Right lobe of liver (tissue), 6 donors: ENCODE measurements at regions not wholly inside any gene's neighbourhood (a gene's known extent, or its start where the extent isn't known, plus 50 kb on each side); places are given as distances from the start of the nearest gene placed in this dataset.

Experiments used
- ATAC-seq, 4 donors: fragments of 200-7000 bp; cut with Tn5 transposase; one replicate each; pipeline ENCODE4 v1.9.1; 2020; ENCODE audit warnings: mild to moderate bottlenecking in 4 of 4, moderate library complexity in 4 of 4
- DNase-seq, 3 donors: peaks; one replicate each; pipeline ENCODE4 v3.0.0-alpha.2; 2020
- H3K27ac ChIP-seq, 3 donors: fragments of 200-600 bp; one replicate each; pipeline ENCODE4 v1.8.0; 2022
- H3K27me3 ChIP-seq, 2 donors: fragments of 200-600 bp; one replicate each; pipeline ENCODE4 v1.8.0; 2022
- H3K36me3 ChIP-seq, 4 donors: fragments of 200-600 bp; sonication (generic) in 1 of 4; one replicate each; pipeline versions ENCODE4 v1.5.1 to v1.8.0; 2017 to 2022; ENCODE audit warnings: control low read depth in 1 of 4
- H3K4me1 ChIP-seq, 4 donors: fragments of 200-600 bp; sonication (generic) in 1 of 4; one replicate each; pipeline versions ENCODE4 v1.5.1 to v1.8.0; 2017 to 2022; ENCODE audit warnings: control low read depth in 1 of 4
- H3K4me3 ChIP-seq, 3 donors: fragments of 200-600 bp; one replicate each; pipeline ENCODE4 v1.8.0; 2022
- H3K9me3 ChIP-seq, 4 donors: fragments of 200-600 bp; sonication (generic) in 1 of 4; one replicate each; pipeline versions ENCODE4 v1.5.1 to v1.8.0; 2017 to 2022; ENCODE audit warnings: control low read depth in 1 of 4
- CTCF ChIP-seq, 4 donors: fragments of 200-600 bp in 3 of 4; fragments of 450-650 bp in 1 of 4; IDR thresholded peaks; one replicate each; pipeline versions ENCODE4 v1.5.1 to v1.8.0; 2016 to 2022; ENCODE audit warnings: antibody characterized with exemption in 4 of 4, mild to moderate bottlenecking in 2 of 4
- POLR2A ChIP-seq: fragments of 450-650 bp; IDR thresholded peaks from one replicate; pipeline ENCODE4 v1.6.1; 2017; ENCODE audit warnings: antibody characterized with exemption, mild to moderate bottlenecking
- WGBS: methylation state at CpG from one replicate; pipeline ENCODE4 v1.1.6; 2018; ENCODE audit warnings: low coverage, low lambda C conversion rate; ENCODE audit not compliant: insufficient coverage; ENCODE audit errors: missing lambda C conversion rate; 5-methylcytosine and 5-hydroxymethylcytosine counted together
- intact Hi-C, 2 donors: fragments of 100-400 bp; cut with DNase I; formaldehyde crosslinking; loops; one replicate each; pipeline versions ENCODE4 v1.11.2 to v1.14.1; 2022
- donor health status: DM: no; HTN: yes; CAD: no.
- donor health status: DM: no; HTN: no; CAD: no.
- donor health status: DM: no; HTN: no; CAD: no.
- donor health status: DM: no; HTN: yes; CAD: no.
- donor health status: DM: no; HTN: yes; CAD: no.

GRCh38 chr2:100742277-100743254 is 77.4 kb upstream of the NPAS2 start:
- no peak overlapping the region for H3K4me3 ChIP-seq
- H3K4me1 ChIP-seq, result peaks cover 0 to 15% (median 5%) of the 10 kb centered on the region in 4 donors
- no peaks in the 10 kb centered on the region for H3K36me3 ChIP-seq
- no peak for TF ChIP-seq CTCF (IDR thresholded peaks at IDR 0.05)
- no peak for TF ChIP-seq POLR2A
- H3K27ac ChIP-seq, result no peak overlapping the region
- DNase-seq (no peak), ATAC-seq (no peak)
- intact Hi-C loops, result no loop called here
- no peaks in the 10 kb centered on the region for H3K27me3 ChIP-seq
- WGBS, result 57% methylated on average over 11 of the region's 12 CpGs
- no peaks in the 10 kb centered on the region for H3K9me3 ChIP-seq

GRCh38 chr2:100743741-100744140 is 76.2 kb upstream of the NPAS2 start:
- Histone ChIP-seq H3K36me3 (no peaks in the 10 kb centered on the region), H3K9me3 (no peaks in the 10 kb centered on the region), H3K4me1 (peaks cover 0 to 15% (median 5%) of the 10 kb centered on the region in 4 donors), H3K4me3 (no peak overlapping the region), H3K27me3 (no peaks in the 10 kb centered on the region), H3K27ac (no peak overlapping the region)
- TF ChIP-seq CTCF (IDR thresholded peaks at IDR 0.05) (no peak), POLR2A (no peak)
- intact Hi-C loops, result no loop called here
- 42% methylated on average over 5 of the region's 5 CpGs for WGBS
- no peak for DNase-seq
- no peak for ATAC-seq

GRCh38 chr2:100744184-100744583 is 75.8 kb upstream of the NPAS2 start:
- no peaks in the 10 kb centered on the region for H3K27me3 ChIP-seq
- DNase-seq, result no peak
- H3K9me3 ChIP-seq, result no peaks in the 10 kb centered on the region
- no peak for ATAC-seq
- intact Hi-C loops, result no loop called here
- no peak for TF ChIP-seq POLR2A
- no peak for TF ChIP-seq CTCF (IDR thresholded peaks at IDR 0.05)
- no peak overlapping the region for H3K4me3 ChIP-seq
- 87% methylated on average over 3 of the region's 11 CpGs for WGBS
- no peak overlapping the region for H3K27ac ChIP-seq
- H3K36me3 ChIP-seq, result no peaks in the 10 kb centered on the region
- H3K4me1 ChIP-seq, result peaks cover 0 to 15% (median 5%) of the 10 kb centered on the region in 4 donors

- WGBS, result 64% methylated on average over 4 of the region's 5 CpGs
- peak overlapping the region in 1 of 3 donors; percentile 50 for H3K27ac ChIP-seq
- H3K4me1 ChIP-seq, result peaks cover 0 to 19% (median 5%) of the 10 kb centered on the region in 4 donors
- H3K4me3 ChIP-seq, result no peak overlapping the region
- TF ChIP-seq POLR2A, result no peak
- TF ChIP-seq CTCF (IDR thresholded peaks at IDR 0.05), result no peak
- intact Hi-C loops, result no loop called here
- DNase-seq (no peak), ATAC-seq (peak; percentile 45 to 86 (median 54))
- no peaks in the 10 kb centered on the region for H3K9me3 ChIP-seq
- H3K36me3 ChIP-seq, result no peaks in the 10 kb centered on the region
- H3K27me3 ChIP-seq, result no peaks in the 10 kb centered on the region
Measured at GRCh38 chr2:100744589-100744988, 75.3 kb upstream of the NPAS2 start.
